ENCODE measurements at regions not wholly inside any gene's neighbourhood (a gene's known extent, or its start where the extent isn't known, plus 50 kb on each side); places are given as distances from the start of the nearest gene placed in this dataset.

DNA sequence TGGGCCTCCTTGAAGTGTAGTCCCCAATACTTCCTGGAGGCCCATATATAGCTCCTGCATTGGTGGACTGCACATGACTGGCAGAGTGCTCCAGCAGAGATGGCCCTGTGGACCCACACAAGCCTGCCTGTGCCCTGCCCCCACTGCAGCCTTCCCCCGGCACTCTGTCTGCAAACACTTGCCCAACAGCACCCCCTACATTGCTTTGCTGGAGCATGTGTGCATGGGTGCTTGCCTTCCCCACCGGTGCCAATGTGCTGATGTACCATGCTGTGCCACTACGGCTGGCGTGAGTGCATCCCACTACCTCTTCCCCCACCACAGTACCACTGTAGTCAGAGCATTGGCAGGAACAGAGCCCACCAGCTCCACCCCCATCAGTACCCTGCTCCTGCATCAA, 563.6 kb upstream of the CTNND2 start:
- no peak for TF ChIP-seq CTCF (IDR thresholded peaks at IDR 0.05)
- TF ChIP-seq E2F5 (CRISPR knock-in tag; IDR thresholded peaks at IDR 0.05), result no peak
- no peak for TF ChIP-seq ATF2 (CRISPR knock-in tag; IDR thresholded peaks at IDR 0.05; ENCODE audit: borderline replicate concordance, low read depth)

Data from WTC11 (cell line).